Astrocyte (in vitro differentiated cells and primary cell): ENCODE measurements at regions not wholly inside any gene's neighbourhood (a gene's known extent, or its start where the extent isn't known, plus 50 kb on each side); places are given as distances from the start of the nearest gene placed in this dataset.

ENCODE experiments used
- DNase-seq: peaks from one replicate; pipeline ENCODE4 v3.0.0-alpha.2; 2010; ENCODE audit warnings: low read depth
- FAIRE-seq: peaks from 2 replicates; lab custom pipeline; 2011; peaks lifted over from hg19 to GRCh38; lab: Jason Lieb, UNC
- H2AFZ ChIP-seq: 2 replicates; pipeline ENCODE4 v1.6.0; 2012; ENCODE audit warnings: low read depth, low read length, inconsistent platforms
- H3K27ac ChIP-seq: 2 replicates; pipeline ENCODE4 v1.5.1; 2011; ENCODE audit warnings: low read depth, low read length, inconsistent platforms
- H3K27me3 ChIP-seq: 2 replicates; pipeline ENCODE4 v1.6.0; 2011; ENCODE audit warnings: low read length, inconsistent platforms; ENCODE audit not compliant: insufficient read depth
- H3K36me3 ChIP-seq: 2 replicates; pipeline ENCODE4 v1.5.1; 2011; ENCODE audit warnings: low read length, inconsistent platforms; ENCODE audit not compliant: insufficient read depth
- H3K4me1 ChIP-seq: 2 replicates; pipeline ENCODE4 v1.5.1; 2011; ENCODE audit warnings: low read length, inconsistent platforms; ENCODE audit not compliant: insufficient read depth
- H3K4me2 ChIP-seq: 2 replicates; pipeline ENCODE4 v1.6.0; 2012; ENCODE audit warnings: low read length, inconsistent platforms
- H3K4me3 ChIP-seq: 2 replicates; pipeline ENCODE4 v1.5.1; 2011; ENCODE audit warnings: low read depth, mild to moderate bottlenecking, low read length, inconsistent platforms; ENCODE audit not compliant: insufficient read depth
- H3K79me2 ChIP-seq: 2 replicates; pipeline ENCODE4 v1.6.0; 2012; ENCODE audit warnings: mild to moderate bottlenecking, low read length, inconsistent platforms; ENCODE audit not compliant: insufficient read depth
- H3K9ac ChIP-seq: 2 replicates; pipeline ENCODE4 v1.6.0; 2012; ENCODE audit warnings: mild to moderate bottlenecking, low read length, inconsistent platforms
- H3K9me3 ChIP-seq: 2 replicates; pipeline ENCODE4 v1.5.1; 2012; ENCODE audit warnings: low read depth, mild to moderate bottlenecking, low read length, inconsistent platforms; ENCODE audit not compliant: insufficient read depth
- H4K20me1 ChIP-seq: 2 replicates; pipeline ENCODE4 v1.6.0; 2012; ENCODE audit warnings: low read length, inconsistent platforms; ENCODE audit not compliant: insufficient read depth
- H3K27ac Mint-ChIP-seq: one replicate; pipeline ENCODE4 v1.8.0; 2021; ENCODE audit warnings: mild to moderate bottlenecking, mixed read lengths; ENCODE audit not compliant: unreplicated experiment
- H3K27me3 Mint-ChIP-seq: one replicate; pipeline ENCODE4 v1.8.0; 2021; ENCODE audit warnings: low read depth, mixed read lengths; ENCODE audit not compliant: unreplicated experiment
- H3K36me3 Mint-ChIP-seq: one replicate; pipeline ENCODE4 v1.8.0; 2021; ENCODE audit warnings: low read depth, mixed read lengths; ENCODE audit not compliant: unreplicated experiment
- H3K4me1 Mint-ChIP-seq: one replicate; pipeline ENCODE4 v1.8.0; 2021; ENCODE audit warnings: low read depth, mixed read lengths; ENCODE audit not compliant: unreplicated experiment
- H3K4me3 Mint-ChIP-seq: one replicate; pipeline ENCODE4 v1.8.0; 2021; ENCODE audit warnings: mild to moderate bottlenecking, moderate library complexity, mixed read lengths; ENCODE audit not compliant: unreplicated experiment
- H3K9me3 Mint-ChIP-seq: one replicate; pipeline ENCODE4 v1.8.0; 2021; ENCODE audit warnings: mild to moderate bottlenecking, mixed read lengths; ENCODE audit not compliant: unreplicated experiment
- EZH2 ChIP-seq: IDR thresholded peaks from 2 replicates; pipeline ENCODE4 v1.6.1; 2012; ENCODE audit warnings: mild to moderate bottlenecking, low read length, inconsistent platforms; ENCODE audit not compliant: insufficient read depth
- TF ChIP-seq, protein P1 (sequence below): IDR thresholded peaks from 2 replicates; pipeline ENCODE4 v1.5.1; 2011; ENCODE audit warnings: low read depth, mild to moderate bottlenecking, inconsistent platforms, low read length, moderate library complexity; ENCODE audit not compliant: insufficient read depth

GRCh38 chr7:83708531-83708930 lies 59.6 kb upstream of the SEMA3E start:
- no peak for FAIRE-seq
- H3K9ac ChIP-seq: no peak overlapping the region
- H3K4me3 ChIP-seq: no peak overlapping the region
- H3K27ac ChIP-seq: no peak overlapping the region
- no peaks in the 10 kb centered on the region for H3K79me2 ChIP-seq
- no peak overlapping the region for H3K4me2 ChIP-seq
- no peak for DNase-seq
- H4K20me1 ChIP-seq: no peaks in the 10 kb centered on the region
- H2AFZ ChIP-seq: no peak overlapping the region
- Mint-ChIP-seq H3K9me3 (peaks cover 5% of the 10 kb centered on the region), H3K27ac (no peak overlapping the region), H3K4me3 (no peak overlapping the region), H3K4me1 (no peaks in the 10 kb centered on the region), H3K27me3 (no peaks in the 10 kb centered on the region), H3K36me3 (no peaks in the 10 kb centered on the region)
- H3K27me3 ChIP-seq: no peaks in the 10 kb centered on the region
- no peaks in the 10 kb centered on the region for H3K4me1 ChIP-seq
- no peaks in the 10 kb centered on the region for H3K9me3 ChIP-seq
- no peaks in the 10 kb centered on the region for H3K36me3 ChIP-seq
- TF ChIP-seq, protein P1, sequence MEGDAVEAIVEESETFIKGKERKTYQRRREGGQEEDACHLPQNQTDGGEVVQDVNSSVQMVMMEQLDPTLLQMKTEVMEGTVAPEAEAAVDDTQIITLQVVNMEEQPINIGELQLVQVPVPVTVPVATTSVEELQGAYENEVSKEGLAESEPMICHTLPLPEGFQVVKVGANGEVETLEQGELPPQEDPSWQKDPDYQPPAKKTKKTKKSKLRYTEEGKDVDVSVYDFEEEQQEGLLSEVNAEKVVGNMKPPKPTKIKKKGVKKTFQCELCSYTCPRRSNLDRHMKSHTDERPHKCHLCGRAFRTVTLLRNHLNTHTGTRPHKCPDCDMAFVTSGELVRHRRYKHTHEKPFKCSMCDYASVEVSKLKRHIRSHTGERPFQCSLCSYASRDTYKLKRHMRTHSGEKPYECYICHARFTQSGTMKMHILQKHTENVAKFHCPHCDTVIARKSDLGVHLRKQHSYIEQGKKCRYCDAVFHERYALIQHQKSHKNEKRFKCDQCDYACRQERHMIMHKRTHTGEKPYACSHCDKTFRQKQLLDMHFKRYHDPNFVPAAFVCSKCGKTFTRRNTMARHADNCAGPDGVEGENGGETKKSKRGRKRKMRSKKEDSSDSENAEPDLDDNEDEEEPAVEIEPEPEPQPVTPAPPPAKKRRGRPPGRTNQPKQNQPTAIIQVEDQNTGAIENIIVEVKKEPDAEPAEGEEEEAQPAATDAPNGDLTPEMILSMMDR: no peak
- TF ChIP-seq EZH2: no peak

GRCh38 chr7:83704564-83704963 lies 55.6 kb upstream of the SEMA3E start:
- no peaks in the 10 kb centered on the region for H3K36me3 ChIP-seq
- no peaks in the 10 kb centered on the region for H4K20me1 ChIP-seq
- FAIRE-seq (no peak), DNase-seq (no peak)
- no peak overlapping the region for H2AFZ ChIP-seq
- H3K4me1 ChIP-seq: no peaks in the 10 kb centered on the region
- no peaks in the 10 kb centered on the region for H3K79me2 ChIP-seq
- Mint-ChIP-seq H3K27ac (no peak overlapping the region), H3K9me3 (no peaks in the 10 kb centered on the region), H3K36me3 (no peaks in the 10 kb centered on the region), H3K4me3 (no peak overlapping the region), H3K27me3 (no peaks in the 10 kb centered on the region), H3K4me1 (no peaks in the 10 kb centered on the region)
- TF ChIP-seq, protein P1: no peak
- no peak for TF ChIP-seq EZH2
- H3K4me2 ChIP-seq: no peak overlapping the region
- no peak overlapping the region for H3K4me3 ChIP-seq
- H3K9me3 ChIP-seq: no peaks in the 10 kb centered on the region
- H3K9ac ChIP-seq: no peak overlapping the region
- H3K27me3 ChIP-seq: no peaks in the 10 kb centered on the region
- H3K27ac ChIP-seq: no peak overlapping the region

DNA sequence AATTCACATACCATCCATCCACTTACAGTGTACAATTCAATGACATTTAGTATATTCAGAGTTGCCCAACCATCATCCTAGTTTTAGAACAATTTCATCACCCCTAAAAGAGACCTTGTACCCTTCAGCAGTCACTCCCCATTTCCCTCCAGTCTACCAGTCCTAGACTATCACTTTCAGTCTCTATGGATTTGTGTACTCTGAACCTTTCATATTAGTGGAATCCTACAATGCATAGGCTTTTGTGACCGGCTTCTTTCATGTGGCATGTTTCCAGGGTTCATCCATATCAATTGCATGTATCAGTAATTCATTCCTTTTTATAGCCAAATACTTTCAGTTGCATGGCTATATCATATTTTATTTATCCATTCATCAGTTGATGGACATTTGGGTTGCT lies 53.5 kb upstream of the SEMA3E start:
- no peaks in the 10 kb centered on the region for H4K20me1 ChIP-seq
- H3K27ac ChIP-seq: no peak overlapping the region
- H2AFZ ChIP-seq: no peak overlapping the region
- DNase-seq (no peak), FAIRE-seq (no peak)
- no peaks in the 10 kb centered on the region for H3K9me3 ChIP-seq
- Mint-ChIP-seq H3K4me1 (peaks cover 4% of the 10 kb centered on the region), H3K27me3 (no peaks in the 10 kb centered on the region), H3K4me3 (no peak overlapping the region), H3K36me3 (no peaks in the 10 kb centered on the region), H3K9me3 (no peaks in the 10 kb centered on the region), H3K27ac (no peak overlapping the region)
- H3K4me1 ChIP-seq: no peaks in the 10 kb centered on the region
- no peak overlapping the region for H3K9ac ChIP-seq
- TF ChIP-seq, protein P1: no peak
- no peak for TF ChIP-seq EZH2
- no peaks in the 10 kb centered on the region for H3K36me3 ChIP-seq
- H3K79me2 ChIP-seq: no peaks in the 10 kb centered on the region
- H3K27me3 ChIP-seq: no peaks in the 10 kb centered on the region
- H3K4me3 ChIP-seq: no peak overlapping the region
- H3K4me2 ChIP-seq: no peak overlapping the region
